ENCODE measurements at regions not wholly inside any gene's neighbourhood (a gene's known extent, or its start where the extent isn't known, plus 50 kb on each side); places are given as distances from the start of the nearest gene placed in this dataset.

DNA sequence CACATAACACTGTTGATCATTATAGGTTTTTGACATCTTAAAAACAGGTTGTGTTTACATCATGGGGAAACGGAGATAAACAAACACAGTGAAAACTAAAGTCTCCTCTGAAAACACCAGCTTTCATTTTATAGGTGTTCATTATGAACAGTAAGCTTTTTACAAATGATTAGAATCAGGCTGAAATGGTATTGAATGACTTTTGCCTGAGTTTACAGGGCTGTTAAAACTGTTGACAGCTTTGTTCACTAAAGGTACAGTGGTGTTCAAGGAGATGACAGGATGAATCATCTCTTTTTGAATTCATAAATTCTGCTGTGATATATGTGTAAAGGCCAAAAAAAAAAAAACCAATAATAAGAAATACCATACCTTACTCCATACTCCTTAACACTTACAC is 184.6 kb upstream of the CNTN5 start:
- intact Hi-C loops (cut with DNase I): no loop called here
- DNase-seq (ENCODE audit: low spot score in 2 of 2): no peak
- H3K27me3 ChIP-seq: no peaks in the 10 kb centered on the region
- H3K9me3 ChIP-seq: no peaks in the 10 kb centered on the region
- H3K36me3 ChIP-seq: no peaks in the 10 kb centered on the region
- no peaks in the 10 kb centered on the region for H3K4me1 ChIP-seq
- TF ChIP-seq, protein P1, sequence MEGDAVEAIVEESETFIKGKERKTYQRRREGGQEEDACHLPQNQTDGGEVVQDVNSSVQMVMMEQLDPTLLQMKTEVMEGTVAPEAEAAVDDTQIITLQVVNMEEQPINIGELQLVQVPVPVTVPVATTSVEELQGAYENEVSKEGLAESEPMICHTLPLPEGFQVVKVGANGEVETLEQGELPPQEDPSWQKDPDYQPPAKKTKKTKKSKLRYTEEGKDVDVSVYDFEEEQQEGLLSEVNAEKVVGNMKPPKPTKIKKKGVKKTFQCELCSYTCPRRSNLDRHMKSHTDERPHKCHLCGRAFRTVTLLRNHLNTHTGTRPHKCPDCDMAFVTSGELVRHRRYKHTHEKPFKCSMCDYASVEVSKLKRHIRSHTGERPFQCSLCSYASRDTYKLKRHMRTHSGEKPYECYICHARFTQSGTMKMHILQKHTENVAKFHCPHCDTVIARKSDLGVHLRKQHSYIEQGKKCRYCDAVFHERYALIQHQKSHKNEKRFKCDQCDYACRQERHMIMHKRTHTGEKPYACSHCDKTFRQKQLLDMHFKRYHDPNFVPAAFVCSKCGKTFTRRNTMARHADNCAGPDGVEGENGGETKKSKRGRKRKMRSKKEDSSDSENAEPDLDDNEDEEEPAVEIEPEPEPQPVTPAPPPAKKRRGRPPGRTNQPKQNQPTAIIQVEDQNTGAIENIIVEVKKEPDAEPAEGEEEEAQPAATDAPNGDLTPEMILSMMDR (IDR thresholded peaks at IDR 0.05): no peak
- H3K4me3 ChIP-seq: no peak overlapping the region
- no peak overlapping the region for H3K27ac ChIP-seq

DNA sequence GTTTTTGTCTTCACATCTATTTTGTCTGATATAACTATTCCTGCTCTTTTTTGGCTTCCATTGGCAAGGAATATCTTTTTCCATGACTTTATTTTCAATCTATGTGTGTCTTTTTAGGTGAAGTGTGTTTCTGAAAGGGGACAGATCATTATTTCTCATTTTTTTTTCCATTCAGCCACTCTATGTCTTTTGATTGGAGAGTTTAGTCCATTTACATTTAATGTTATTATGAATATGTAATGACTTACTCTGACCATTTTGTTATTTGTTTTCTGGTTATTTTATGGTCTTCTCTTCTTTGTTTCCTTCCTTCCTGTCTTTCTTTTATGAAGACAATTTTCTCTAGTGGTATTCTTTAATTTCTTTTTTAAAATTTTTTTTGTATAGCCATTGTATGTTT is 178.6 kb upstream of the CNTN5 start:
- no peak for DNase-seq (ENCODE audit: low spot score in 2 of 2)
- TF ChIP-seq, protein P1 (IDR thresholded peaks at IDR 0.05): no peak
- no peak overlapping the region for H3K4me3 ChIP-seq
- no peaks in the 10 kb centered on the region for H3K4me1 ChIP-seq
- no peaks in the 10 kb centered on the region for H3K36me3 ChIP-seq
- intact Hi-C loops (cut with DNase I): no loop called here
- H3K9me3 ChIP-seq: no peaks in the 10 kb centered on the region
- H3K27me3 ChIP-seq: no peaks in the 10 kb centered on the region
- H3K27ac ChIP-seq: no peak overlapping the region

DNA sequence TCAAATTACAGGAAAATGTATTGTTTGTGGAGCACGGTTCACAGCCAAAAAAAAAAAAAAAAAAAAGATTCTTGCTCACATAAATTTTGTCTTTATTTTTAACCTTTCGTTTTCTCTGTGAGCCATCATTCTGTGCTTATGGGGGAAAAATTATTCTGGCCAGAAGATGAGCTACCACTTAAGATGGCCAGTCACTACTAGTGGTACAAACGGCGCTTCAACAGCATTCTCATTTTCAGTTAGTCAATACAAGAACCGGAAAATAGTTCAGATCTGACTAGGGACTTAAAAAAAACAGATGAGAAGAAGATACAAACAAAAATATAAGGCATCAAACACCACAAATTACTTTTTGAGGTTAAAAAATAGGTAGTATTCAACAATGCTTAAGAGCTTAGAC is 158.6 kb upstream of the CNTN5 start:
- no peaks in the 10 kb centered on the region for H3K9me3 ChIP-seq
- no peak for DNase-seq (ENCODE audit: low spot score in 2 of 2)
- H3K4me1 ChIP-seq: no peaks in the 10 kb centered on the region
- no peaks in the 10 kb centered on the region for H3K36me3 ChIP-seq
- intact Hi-C loops (cut with DNase I): no loop called here
- H3K4me3 ChIP-seq: no peak overlapping the region
- TF ChIP-seq, protein P1 (IDR thresholded peaks at IDR 0.05): no peak
- no peaks in the 10 kb centered on the region for H3K27me3 ChIP-seq
- H3K27ac ChIP-seq: no peak overlapping the region

DNA sequence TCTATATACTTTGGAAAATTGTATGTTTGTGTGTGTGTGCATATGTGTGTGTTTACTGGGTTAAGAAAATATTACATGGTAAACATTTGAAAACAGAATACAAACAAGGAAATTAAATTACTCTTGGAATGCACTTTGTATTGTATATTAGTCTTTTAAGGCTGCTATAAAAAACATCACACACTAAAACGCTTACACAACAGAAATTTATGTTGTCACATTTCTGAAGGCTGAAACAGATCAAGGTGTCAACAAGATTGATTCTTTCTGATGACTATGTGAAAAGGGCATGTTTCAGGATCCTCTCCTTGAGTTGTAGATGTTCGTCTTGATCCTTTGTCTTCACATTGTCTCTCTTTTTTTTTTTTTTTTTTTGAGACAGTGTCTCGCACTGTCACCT is 149.1 kb upstream of the CNTN5 start:
- H3K27ac ChIP-seq: no peak overlapping the region
- H3K9me3 ChIP-seq: no peaks in the 10 kb centered on the region
- H3K36me3 ChIP-seq: no peaks in the 10 kb centered on the region
- TF ChIP-seq, protein P1 (IDR thresholded peaks at IDR 0.05): no peak
- no peak for DNase-seq (ENCODE audit: low spot score in 2 of 2)
- no peak overlapping the region for H3K4me3 ChIP-seq
- intact Hi-C loops (cut with DNase I): no loop called here
- H3K27me3 ChIP-seq: no peaks in the 10 kb centered on the region
- H3K4me1 ChIP-seq: no peaks in the 10 kb centered on the region

DNA sequence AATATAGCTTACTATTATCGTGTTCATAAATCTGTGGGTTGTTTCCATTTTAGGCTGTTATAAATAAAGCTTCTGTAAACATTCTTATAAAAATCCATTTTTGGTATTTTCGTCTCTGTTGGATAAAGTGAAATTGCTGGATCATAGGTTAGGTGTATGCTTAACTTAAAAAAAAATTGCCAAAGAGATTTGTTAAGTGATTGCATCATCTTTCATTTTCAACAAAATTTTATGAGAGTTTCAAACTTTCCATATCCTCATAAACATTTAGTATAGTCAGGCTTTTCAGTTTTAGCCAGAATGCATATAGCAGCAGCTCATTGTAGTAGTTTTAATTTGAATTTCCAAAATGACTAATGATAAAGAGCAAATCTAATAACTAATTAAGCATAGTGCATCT is 146.7 kb upstream of the CNTN5 start:
- Histone ChIP-seq H3K9me3 (no peaks in the 10 kb centered on the region), H3K27me3 (no peaks in the 10 kb centered on the region), H3K4me1 (no peaks in the 10 kb centered on the region), H3K4me3 (no peak overlapping the region), H3K27ac (no peak overlapping the region), H3K36me3 (no peaks in the 10 kb centered on the region)
- TF ChIP-seq, protein P1 (IDR thresholded peaks at IDR 0.05): no peak
- intact Hi-C loops (cut with DNase I): no loop called here
- no peak for DNase-seq (ENCODE audit: low spot score in 2 of 2)

DNA sequence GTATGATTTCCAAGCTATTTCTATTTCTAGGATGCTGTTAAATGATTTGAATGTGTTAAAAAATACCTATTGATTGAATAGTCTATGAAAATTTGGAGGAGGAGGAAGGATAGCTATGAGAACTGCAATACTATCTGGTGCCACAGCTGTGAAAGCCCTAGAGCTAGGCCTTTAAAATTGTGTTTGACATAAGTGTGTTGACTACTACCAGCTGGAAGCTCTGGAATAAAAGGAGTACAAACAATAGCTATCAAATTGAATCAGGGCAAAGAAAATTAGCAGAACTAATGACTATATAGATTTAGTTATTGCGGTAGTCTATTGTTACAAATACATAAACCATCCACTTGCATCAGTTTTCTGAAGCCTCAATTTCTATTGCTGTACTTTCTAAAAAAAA is 124.8 kb upstream of the CNTN5 start:
- no peaks in the 10 kb centered on the region for H3K27me3 ChIP-seq
- DNase-seq (ENCODE audit: low spot score in 2 of 2): no peak
- no peaks in the 10 kb centered on the region for H3K4me1 ChIP-seq
- H3K9me3 ChIP-seq: peaks cover 0 to 3% of the 10 kb centered on the region in 2 donors
- TF ChIP-seq, protein P1 (IDR thresholded peaks at IDR 0.05): no peak
- H3K4me3 ChIP-seq: no peak overlapping the region
- intact Hi-C loops (cut with DNase I): no loop called here
- H3K27ac ChIP-seq: no peak overlapping the region
- H3K36me3 ChIP-seq: no peaks in the 10 kb centered on the region

Measured in ascending aorta (tissue), 2 donors.